Chondrocyte (in vitro differentiated cells): ENCODE measurements at regions not wholly inside any gene's neighbourhood (a gene's known extent, or its start where the extent isn't known, plus 50 kb on each side); places are given as distances from the start of the nearest gene placed in this dataset.

ENCODE experiments used
- DNase-seq: peaks from one replicate; pipeline ENCODE4 v3.0.0; 2021; ENCODE audit warnings: mixed read lengths, low spot score
- H3K27ac Mint-ChIP-seq: one replicate; pipeline ENCODE4 v1.8.0; 2021; ENCODE audit warnings: mild to moderate bottlenecking, moderate library complexity, mixed read lengths; ENCODE audit not compliant: unreplicated experiment
- H3K27me3 Mint-ChIP-seq: 2 replicates; pipeline ENCODE4 v1.8.0; 2021; ENCODE audit warnings: low read depth, mixed read lengths
- H3K36me3 Mint-ChIP-seq: 2 replicates; pipeline ENCODE4 v1.8.0; 2021; ENCODE audit warnings: low read depth, mixed read lengths
- H3K4me1 Mint-ChIP-seq: 2 replicates; pipeline ENCODE4 v1.8.0; 2021; ENCODE audit warnings: low read depth, mild to moderate bottlenecking, mixed read lengths
- H3K4me3 Mint-ChIP-seq: one replicate; pipeline ENCODE4 v1.8.0; 2021; ENCODE audit warnings: mild to moderate bottlenecking, moderate library complexity, mixed read lengths; ENCODE audit not compliant: unreplicated experiment
- H3K9me3 Mint-ChIP-seq: 2 replicates; pipeline ENCODE4 v1.8.0; 2021; ENCODE audit warnings: low read depth, mixed read lengths
- CTCF ChIP-seq: fragments of 200-600 bp; sonication (generic); IDR thresholded peaks from 2 replicates; pipeline ENCODE4 v1.5.0; 2021; ENCODE audit warnings: antibody characterized with exemption, mild to moderate bottlenecking, moderate library complexity

DNA sequence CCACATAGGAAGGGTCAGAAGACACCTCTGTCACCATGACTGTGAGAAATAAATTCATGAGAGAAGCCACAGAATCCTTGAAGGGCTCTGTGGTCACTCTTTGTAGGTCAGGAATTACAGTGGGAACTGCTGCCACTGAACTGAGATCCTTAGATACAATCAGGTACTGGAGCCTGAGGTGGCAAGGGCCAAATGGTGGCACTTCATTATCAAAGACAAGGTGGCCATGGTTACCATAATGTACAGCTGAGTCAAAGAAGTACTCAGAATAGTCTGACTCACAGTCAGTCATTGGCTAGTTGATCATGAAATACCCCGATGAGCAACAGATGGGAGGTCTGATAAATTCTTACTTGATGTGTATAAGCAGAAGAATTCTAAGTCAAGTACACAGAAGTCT lies 131.9 kb downstream of the RTL3 start:
- Mint-ChIP-seq H3K4me1 (no peaks in the 10 kb centered on the region), H3K9me3 (peaks cover 7% of the 10 kb centered on the region), H3K4me3 (no peak overlapping the region), H3K27ac (no peak overlapping the region), H3K27me3 (no peaks in the 10 kb centered on the region), H3K36me3 (no peaks in the 10 kb centered on the region)
- no peak for TF ChIP-seq CTCF
- DNase-seq: no peak

DNA sequence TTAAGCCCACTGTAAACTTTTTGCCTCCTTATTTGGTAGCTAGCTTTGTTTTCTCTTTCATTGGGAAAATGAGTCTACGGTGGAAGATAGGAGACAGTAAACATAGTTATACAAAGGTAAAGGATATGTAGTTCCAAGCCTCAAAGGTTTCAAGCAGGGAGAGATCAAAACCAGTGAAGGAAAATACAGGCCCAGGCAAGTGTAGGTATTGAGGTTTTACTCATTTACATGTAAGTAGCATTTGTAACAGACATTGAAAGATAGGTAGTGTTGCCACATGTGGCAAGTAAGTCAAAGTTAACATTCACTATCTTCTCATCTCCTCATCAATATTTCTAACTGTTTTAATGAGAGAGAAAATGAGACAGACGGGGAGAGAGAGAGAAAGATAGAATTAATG lies 136.5 kb downstream of the RTL3 start:
- no peak for TF ChIP-seq CTCF
- DNase-seq: no peak
- H3K4me3 Mint-ChIP-seq: no peak overlapping the region
- H3K36me3 Mint-ChIP-seq: no peaks in the 10 kb centered on the region
- no peaks in the 10 kb centered on the region for H3K4me1 Mint-ChIP-seq
- no peak overlapping the region for H3K27ac Mint-ChIP-seq
- H3K9me3 Mint-ChIP-seq: peaks cover 7% of the 10 kb centered on the region
- no peaks in the 10 kb centered on the region for H3K27me3 Mint-ChIP-seq

DNA sequence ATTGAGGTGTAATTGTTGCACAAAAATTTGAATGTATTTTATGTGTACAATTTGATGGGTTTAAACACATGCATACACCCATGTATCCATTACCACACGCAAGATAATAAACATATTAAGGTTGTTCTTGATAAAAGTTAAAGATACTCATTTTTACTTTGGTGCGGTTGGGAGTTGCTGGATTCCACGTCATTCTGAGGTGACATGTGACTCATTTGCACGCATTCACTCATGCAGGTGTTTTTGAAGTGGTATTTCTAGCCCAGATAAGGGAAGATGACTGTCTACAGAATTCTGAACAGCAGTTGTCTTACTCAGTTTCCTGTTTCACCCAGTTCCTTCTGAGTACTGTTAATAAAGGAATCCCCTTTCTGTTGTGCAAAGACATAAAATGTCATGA lies 142.0 kb downstream of the RTL3 start:
- DNase-seq: no peak
- no peak for TF ChIP-seq CTCF
- H3K27ac Mint-ChIP-seq: no peak overlapping the region
- peaks cover 3% of the 10 kb centered on the region for H3K9me3 Mint-ChIP-seq
- no peaks in the 10 kb centered on the region for H3K27me3 Mint-ChIP-seq
- no peak overlapping the region for H3K4me3 Mint-ChIP-seq
- H3K36me3 Mint-ChIP-seq: no peaks in the 10 kb centered on the region
- H3K4me1 Mint-ChIP-seq: peaks cover 13% of the 10 kb centered on the region

- no peak overlapping the region for H3K27ac Mint-ChIP-seq
- H3K9me3 Mint-ChIP-seq: peaks cover 15% of the 10 kb centered on the region
Measured at GRCh38 chrX:78514852-78515251, 144.3 kb downstream of the RTL3 start.

DNA sequence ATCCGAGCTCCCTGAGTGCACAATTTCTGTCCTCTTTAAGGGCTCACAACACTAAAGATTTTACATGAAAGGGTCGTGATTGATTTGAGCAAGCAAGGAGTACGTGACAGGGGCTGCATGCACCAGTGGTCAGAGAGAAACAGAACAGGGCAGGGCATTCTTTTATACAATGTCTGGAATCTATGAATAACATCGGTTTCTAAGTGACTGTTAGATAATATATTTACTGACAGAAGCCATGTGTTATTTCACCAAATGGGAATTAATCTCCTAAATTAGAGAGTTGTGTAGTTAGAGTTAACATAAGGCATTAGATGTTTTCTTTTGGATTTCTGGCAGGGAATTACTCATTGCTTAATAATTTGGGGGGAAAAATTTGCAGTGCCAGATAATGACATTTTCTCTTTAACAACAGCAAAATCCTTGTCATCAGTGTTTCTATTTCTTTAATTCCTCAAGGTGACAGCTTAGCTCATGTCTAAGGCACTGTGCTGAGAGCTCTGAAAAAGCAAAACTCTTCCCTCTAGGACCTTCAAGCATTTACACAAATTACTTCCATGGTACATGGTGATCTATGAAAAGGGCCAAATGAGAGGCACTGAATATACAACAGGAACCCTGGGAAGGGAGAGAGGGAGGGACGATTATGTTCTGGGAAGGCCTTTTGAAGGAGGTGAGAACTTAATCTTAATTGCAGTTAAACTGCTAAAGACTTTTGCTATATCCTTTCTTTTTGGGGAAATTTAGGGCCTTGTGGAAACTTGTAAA lies 145.0 kb downstream of the RTL3 start:
- TF ChIP-seq CTCF: no peak
- no peak for DNase-seq
- Mint-ChIP-seq H3K27ac (no peak overlapping the region), H3K36me3 (no peaks in the 10 kb centered on the region), H3K4me1 (peaks cover 13% of the 10 kb centered on the region), H3K9me3 (peaks cover 17% of the 10 kb centered on the region), H3K27me3 (no peaks in the 10 kb centered on the region), H3K4me3 (no peak overlapping the region)

More at GRCh38 chrX:78514852-78515251, 144.3 kb downstream of the RTL3 start:
- Mint-ChIP-seq H3K27me3 (no peaks in the 10 kb centered on the region), H3K36me3 (no peaks in the 10 kb centered on the region), H3K4me3 (no peak overlapping the region), H3K4me1 (peaks cover 13% of the 10 kb centered on the region)
- no peak for TF ChIP-seq CTCF
- DNase-seq: no peak
